WERI-Rb-1 (cell line): ENCODE measurements at regions not wholly inside any gene's neighbourhood (a gene's known extent, or its start where the extent isn't known, plus 50 kb on each side); places are given as distances from the start of the nearest gene placed in this dataset.
A peak's percentile ranks its signal among the peaks of the same experiment; 100 is the strongest.

Experiments used
- DNase-seq: peaks from one replicate; pipeline ENCODE4 v3.0.0-alpha.2; 2020
- H3K27ac ChIP-seq: fragments of 250-450 bp; sonication (Bioruptor Pico); 2 replicates; pipeline ENCODE4 v1.5.1; 2020; ENCODE audit warnings: mild to moderate bottlenecking, moderate library complexity
- H3K27me3 ChIP-seq: fragments of 250-450 bp; sonication (Bioruptor Pico); 2 replicates; pipeline ENCODE4 v1.5.1; 2021; ENCODE audit warnings: mild to moderate bottlenecking, low read depth, moderate library complexity; ENCODE audit not compliant: insufficient read depth, severe bottlenecking
- H3K36me3 ChIP-seq: fragments of 250-450 bp; sonication (Bioruptor Pico); 2 replicates; pipeline ENCODE4 v1.5.1; 2020; ENCODE audit warnings: mild to moderate bottlenecking, moderate library complexity
- H3K4me3 ChIP-seq: 2 replicates; pipeline ENCODE4 v1.5.1; 2011; ENCODE audit warnings: low read depth, mild to moderate bottlenecking, control low read depth, low read length
- H3K9me3 ChIP-seq: fragments of 250-450 bp; sonication (Bioruptor Pico); 2 replicates; pipeline ENCODE4 v1.5.1; 2021; ENCODE audit warnings: mild to moderate bottlenecking, moderate library complexity; ENCODE audit not compliant: severe bottlenecking
- TF ChIP-seq, protein P1 (sequence below): IDR thresholded peaks from 2 replicates; pipeline ENCODE4 v1.5.1; 2011; ENCODE audit warnings: low read depth, mild to moderate bottlenecking, control low read depth, inconsistent platforms, low read length

DNA sequence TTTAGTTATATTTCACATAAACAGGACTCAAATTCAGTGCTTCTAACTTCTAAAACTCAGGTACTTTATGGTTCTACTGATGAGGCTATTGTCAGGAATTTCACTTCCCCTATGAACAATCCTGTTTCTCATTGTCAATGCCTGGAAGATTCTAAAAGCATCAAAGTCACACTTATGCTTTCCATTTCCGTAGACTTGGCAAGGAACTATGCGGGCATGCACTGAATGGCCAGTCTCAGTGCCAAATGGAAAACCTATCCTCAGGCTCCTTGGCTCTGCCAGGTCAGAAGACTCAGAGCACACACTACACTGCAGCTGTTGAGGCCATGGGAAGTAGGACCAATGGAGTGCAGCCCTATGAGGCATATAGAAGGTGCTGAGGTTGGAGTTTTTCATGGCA lies 97.0 kb upstream of the PTPN13 start:
- Histone ChIP-seq H3K27ac (no peak overlapping the region), H3K36me3 (no peaks in the 10 kb centered on the region), H3K4me3 (no peak overlapping the region), H3K9me3 (no peaks in the 10 kb centered on the region), H3K27me3 (no peaks in the 10 kb centered on the region)
- DNase-seq: no peak
- TF ChIP-seq, protein P1, sequence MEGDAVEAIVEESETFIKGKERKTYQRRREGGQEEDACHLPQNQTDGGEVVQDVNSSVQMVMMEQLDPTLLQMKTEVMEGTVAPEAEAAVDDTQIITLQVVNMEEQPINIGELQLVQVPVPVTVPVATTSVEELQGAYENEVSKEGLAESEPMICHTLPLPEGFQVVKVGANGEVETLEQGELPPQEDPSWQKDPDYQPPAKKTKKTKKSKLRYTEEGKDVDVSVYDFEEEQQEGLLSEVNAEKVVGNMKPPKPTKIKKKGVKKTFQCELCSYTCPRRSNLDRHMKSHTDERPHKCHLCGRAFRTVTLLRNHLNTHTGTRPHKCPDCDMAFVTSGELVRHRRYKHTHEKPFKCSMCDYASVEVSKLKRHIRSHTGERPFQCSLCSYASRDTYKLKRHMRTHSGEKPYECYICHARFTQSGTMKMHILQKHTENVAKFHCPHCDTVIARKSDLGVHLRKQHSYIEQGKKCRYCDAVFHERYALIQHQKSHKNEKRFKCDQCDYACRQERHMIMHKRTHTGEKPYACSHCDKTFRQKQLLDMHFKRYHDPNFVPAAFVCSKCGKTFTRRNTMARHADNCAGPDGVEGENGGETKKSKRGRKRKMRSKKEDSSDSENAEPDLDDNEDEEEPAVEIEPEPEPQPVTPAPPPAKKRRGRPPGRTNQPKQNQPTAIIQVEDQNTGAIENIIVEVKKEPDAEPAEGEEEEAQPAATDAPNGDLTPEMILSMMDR: no peak

DNA sequence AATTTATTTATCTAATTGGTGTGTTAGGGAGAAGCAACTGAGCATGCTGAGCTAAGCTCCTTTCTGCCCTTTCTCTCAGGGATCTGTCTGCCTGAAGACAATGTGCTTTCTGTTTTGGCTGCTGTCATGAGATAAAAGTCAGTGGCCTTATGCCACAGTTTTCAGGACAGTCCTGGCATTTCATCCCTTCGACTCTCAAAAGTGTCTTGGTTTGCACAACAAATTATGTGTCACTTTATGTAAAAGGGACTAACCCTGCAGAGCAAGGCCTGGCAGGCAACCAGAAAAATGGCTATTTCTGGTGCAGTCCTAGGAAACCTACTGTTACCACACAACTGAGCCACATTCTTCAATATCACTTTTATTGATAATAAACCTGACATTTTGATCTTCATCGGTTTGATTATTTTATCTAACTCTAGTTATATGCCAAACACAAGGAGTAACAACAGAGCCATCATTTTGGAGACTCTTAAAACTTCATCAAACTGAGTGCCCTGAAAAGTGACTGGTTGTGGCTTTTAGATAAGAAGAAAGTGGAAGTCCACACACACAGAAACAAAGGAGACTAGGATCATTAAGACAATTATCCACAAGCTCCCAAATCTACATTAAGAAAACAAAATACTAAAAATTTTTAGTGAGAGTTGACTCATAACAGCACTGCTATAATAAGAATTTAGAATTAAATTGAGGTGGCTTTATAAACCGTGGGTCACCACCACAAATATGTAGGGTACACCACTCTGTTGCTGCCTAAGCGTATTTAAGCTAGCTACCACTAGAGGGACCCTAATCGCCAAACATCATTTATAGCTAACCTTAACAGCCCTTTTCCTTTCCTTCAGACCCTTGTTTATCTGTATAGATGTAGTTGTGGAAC lies 95.9 kb upstream of the PTPN13 start:
- H3K27ac ChIP-seq: no peak overlapping the region
- no peaks in the 10 kb centered on the region for H3K36me3 ChIP-seq
- peak; percentile 30 for DNase-seq
- no peaks in the 10 kb centered on the region for H3K27me3 ChIP-seq
- H3K9me3 ChIP-seq: no peaks in the 10 kb centered on the region
- TF ChIP-seq, protein P1: peak; percentile 63
- no peak overlapping the region for H3K4me3 ChIP-seq

DNA sequence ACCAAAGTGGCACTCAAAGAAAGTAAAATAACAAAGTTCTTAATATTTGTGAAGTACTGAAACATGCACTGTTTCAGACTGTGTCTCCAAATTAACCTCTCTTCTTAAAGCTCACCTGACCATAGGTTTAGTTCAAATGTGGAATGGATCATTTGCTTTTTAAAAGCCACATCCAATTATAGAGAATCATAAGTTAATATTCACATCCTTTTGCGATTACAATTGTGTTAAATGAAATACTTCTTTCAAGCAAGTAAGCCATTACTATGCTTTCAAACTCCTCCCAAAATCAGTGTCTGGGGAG lies 95.3 kb upstream of the PTPN13 start:
- no peak for DNase-seq

DNA sequence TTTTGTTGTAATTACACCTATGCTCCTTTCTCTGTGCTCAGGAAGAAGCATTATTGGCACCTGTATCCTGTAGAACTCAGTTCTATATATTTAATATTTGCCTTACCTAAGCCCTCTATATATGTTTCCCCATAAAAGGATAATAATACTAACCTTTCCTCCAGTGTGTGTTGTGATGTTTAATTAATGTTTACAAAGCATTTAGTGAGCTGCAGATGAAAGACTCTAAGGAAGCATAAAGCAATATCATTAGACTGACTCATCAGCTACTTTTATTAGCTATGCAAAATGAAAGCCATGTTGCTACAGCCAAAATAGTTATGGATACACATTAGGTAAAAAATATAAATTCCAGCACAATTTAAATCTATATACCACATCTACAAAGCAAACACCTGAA lies 93.6 kb upstream of the PTPN13 start:
- Histone ChIP-seq H3K36me3 (no peaks in the 10 kb centered on the region), H3K27me3 (no peaks in the 10 kb centered on the region), H3K9me3 (no peaks in the 10 kb centered on the region), H3K27ac (no peak overlapping the region), H3K4me3 (no peak overlapping the region)
- TF ChIP-seq, protein P1: no peak
- no peak for DNase-seq

More for the DNA sequence above, 95.3 kb upstream of the PTPN13 start:
- no peaks in the 10 kb centered on the region for H3K27me3 ChIP-seq
- H3K4me3 ChIP-seq: no peak overlapping the region
- H3K36me3 ChIP-seq: no peaks in the 10 kb centered on the region
- no peaks in the 10 kb centered on the region for H3K9me3 ChIP-seq
- H3K27ac ChIP-seq: no peak overlapping the region
- TF ChIP-seq, protein P1: no peak

DNA sequence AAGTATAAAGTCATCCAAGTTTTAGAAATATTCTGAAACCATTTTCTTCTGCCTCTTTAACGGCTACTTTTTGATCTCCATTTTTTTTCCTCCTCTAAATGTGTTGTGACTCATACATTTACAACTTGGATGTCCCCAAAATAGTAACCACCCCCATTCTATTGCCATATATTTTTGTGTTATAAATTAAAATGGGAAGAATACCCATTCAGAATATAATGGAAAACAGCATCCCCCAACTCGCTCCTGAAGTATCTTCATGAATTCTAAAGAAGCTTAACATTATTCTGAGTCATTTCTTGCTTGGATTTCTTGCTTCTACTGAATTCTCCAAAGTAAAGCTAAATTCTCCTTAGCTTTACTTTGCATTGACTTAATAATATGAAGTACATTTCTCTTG lies 92.0 kb upstream of the PTPN13 start:
- Histone ChIP-seq H3K27ac (no peak overlapping the region), H3K9me3 (no peaks in the 10 kb centered on the region), H3K4me3 (no peak overlapping the region), H3K27me3 (no peaks in the 10 kb centered on the region), H3K36me3 (no peaks in the 10 kb centered on the region)
- TF ChIP-seq, protein P1: no peak
- DNase-seq: no peak

DNA sequence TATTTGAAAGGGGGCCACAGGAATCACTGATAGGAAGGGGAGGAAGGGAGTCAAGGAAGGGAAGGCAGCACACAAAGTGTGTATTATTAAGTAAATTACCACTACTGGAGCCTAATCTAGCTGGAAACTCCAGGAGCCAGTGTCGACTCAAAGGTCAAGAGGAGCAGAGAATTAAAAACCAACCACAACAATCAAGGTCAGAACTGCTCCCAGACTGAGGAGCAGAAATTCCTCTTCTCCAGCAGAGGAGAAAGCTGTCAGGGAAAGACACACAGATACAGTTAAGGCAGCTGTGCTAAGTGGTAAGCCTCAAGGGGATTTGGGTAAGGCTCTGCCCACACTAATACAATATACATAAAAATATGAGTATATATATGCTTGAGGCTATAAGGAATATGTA lies 87.5 kb upstream of the PTPN13 start:
- Histone ChIP-seq H3K27me3 (no peaks in the 10 kb centered on the region), H3K4me3 (no peak overlapping the region), H3K27ac (no peak overlapping the region), H3K9me3 (no peaks in the 10 kb centered on the region), H3K36me3 (no peaks in the 10 kb centered on the region)
- DNase-seq: no peak
- TF ChIP-seq, protein P1: no peak
